ENCODE measurements at regions not wholly inside any gene's neighbourhood (a gene's known extent, or its start where the extent isn't known, plus 50 kb on each side); places are given as distances from the start of the nearest gene placed in this dataset.

DNA sequence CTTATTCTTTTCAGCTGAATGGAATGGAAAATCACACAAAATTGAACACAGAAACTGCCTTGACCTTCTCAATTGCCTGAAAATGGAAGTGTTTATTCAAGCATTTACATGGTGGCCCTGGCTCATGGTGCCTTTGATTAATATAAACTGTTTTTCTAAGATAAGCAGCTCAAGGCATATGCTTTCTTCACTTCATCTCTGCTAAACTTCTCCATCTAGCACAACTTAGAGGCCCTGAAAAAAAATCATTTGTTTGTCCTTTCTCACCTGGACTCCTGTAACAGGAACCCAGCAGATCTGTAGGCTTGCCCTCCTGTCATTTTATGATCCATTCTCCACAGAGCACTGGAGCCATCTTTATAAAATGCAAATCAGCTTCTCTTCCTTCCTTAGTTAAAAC is 117.5 kb upstream of the KRR1 start:
- ChIA-PET POLR2A (no interaction called here), CTCF (interaction anchor here (1.4 kb wide), 1 partner anchor 22 kb away, joined by 3 read pairs; no protein-coding TSS in a partner anchor)
- TF ChIP-seq JUND (IDR thresholded peaks at IDR 0.05) (no peak), FOSL2 (IDR thresholded peaks at IDR 0.05; ENCODE audit: borderline replicate concordance, low read depth) (no peak), EP300 (IDR thresholded peaks at IDR 0.05; ENCODE audit: borderline replicate concordance in 1 of 2, low read depth in 1 of 2, low read length in 1 of 2) (no peak), FOXM1 (IDR thresholded peaks at IDR 0.05; ENCODE audit: low read depth) (no peak), SIN3A (IDR thresholded peaks at IDR 0.05; ENCODE audit: borderline replicate concordance, low read depth, low read length) (no peak)
- TF ChIP-seq, protein P1, sequence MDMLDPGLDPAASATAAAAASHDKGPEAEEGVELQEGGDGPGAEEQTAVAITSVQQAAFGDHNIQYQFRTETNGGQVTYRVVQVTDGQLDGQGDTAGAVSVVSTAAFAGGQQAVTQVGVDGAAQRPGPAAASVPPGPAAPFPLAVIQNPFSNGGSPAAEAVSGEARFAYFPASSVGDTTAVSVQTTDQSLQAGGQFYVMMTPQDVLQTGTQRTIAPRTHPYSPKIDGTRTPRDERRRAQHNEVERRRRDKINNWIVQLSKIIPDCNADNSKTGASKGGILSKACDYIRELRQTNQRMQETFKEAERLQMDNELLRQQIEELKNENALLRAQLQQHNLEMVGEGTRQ (IDR thresholded peaks at IDR 0.05; ENCODE audit: borderline replicate concordance, low read depth, low read length): no peak
- TF ChIP-seq, protein P2, sequence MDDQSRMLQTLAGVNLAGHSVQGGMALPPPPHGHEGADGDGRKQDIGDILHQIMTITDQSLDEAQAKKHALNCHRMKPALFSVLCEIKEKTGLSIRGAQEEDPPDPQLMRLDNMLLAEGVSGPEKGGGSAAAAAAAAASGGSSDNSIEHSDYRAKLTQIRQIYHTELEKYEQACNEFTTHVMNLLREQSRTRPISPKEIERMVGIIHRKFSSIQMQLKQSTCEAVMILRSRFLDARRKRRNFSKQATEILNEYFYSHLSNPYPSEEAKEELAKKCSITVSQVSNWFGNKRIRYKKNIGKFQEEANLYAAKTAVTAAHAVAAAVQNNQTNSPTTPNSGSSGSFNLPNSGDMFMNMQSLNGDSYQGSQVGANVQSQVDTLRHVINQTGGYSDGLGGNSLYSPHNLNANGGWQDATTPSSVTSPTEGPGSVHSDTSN (IDR thresholded peaks at IDR 0.05): no peak
- no peak overlapping the region for H2AFZ ChIP-seq (ENCODE audit: low read depth)
- H3K9ac ChIP-seq: no peak overlapping the region
- H3K4me1 ChIP-seq (ENCODE audit: control insufficient read depth in 1 of 2, insufficient read depth in 2 of 2, low read depth in 1 of 2, low read length in 1 of 2): no peaks in the 10 kb centered on the region
- no peak overlapping the region for H3K4me2 ChIP-seq
- no peaks in the 10 kb centered on the region for H3K79me2 ChIP-seq (ENCODE audit: insufficient read depth)
- H3K36me3 ChIP-seq (replicated peaks in 1 of 2; ENCODE audit: control insufficient read depth in 1 of 2, insufficient read depth in 2 of 2, low read length in 1 of 2): no peaks in the 10 kb centered on the region
- DNase-seq: no peak
- no peaks in the 10 kb centered on the region for H3K9me3 ChIP-seq
- no peak overlapping the region for H3K27ac ChIP-seq (ENCODE audit: low read depth in 2 of 2, low read length in 1 of 2)
- no peaks in the 10 kb centered on the region for H3K9me2 ChIP-seq
- no peak overlapping the region for H3K4me3 ChIP-seq (ENCODE audit: low read depth in 2 of 2, low read length in 1 of 2)
- H3K27me3 ChIP-seq (ENCODE audit: insufficient read depth): no peaks in the 10 kb centered on the region
- H4K20me1 ChIP-seq (ENCODE audit: insufficient read depth): no peaks in the 10 kb centered on the region
- no peaks in the 10 kb centered on the region for H3F3A ChIP-seq (replicated peaks; ENCODE audit: insufficient read depth)

DNA sequence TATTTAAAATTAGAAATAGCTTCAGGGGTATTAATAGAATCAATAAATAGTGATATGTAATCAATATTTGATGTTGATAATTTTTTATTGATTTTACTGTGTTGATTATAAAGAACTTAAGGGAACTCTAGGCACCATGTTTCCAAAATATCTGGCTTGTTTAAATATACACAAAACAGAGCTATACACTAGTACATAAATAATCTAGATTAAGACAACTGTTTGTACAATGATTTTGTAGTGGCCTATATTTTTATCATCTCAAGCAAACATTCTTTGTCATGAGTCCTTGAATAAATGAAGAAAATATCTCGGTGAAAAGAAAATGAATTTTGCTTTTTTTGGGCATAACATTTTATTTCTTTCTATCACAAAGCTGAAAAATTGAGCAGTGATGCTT is 117.1 kb upstream of the KRR1 start:
- TF ChIP-seq TEAD4 (IDR thresholded peaks at IDR 0.05; ENCODE audit: borderline replicate concordance, insufficient read depth) (no peak), EP300 (IDR thresholded peaks at IDR 0.05; ENCODE audit: borderline replicate concordance in 1 of 2, low read depth in 1 of 2, low read length in 1 of 2) (no peak), MXI1 (IDR thresholded peaks at IDR 0.05; ENCODE audit: low read depth, low read length) (no peak), TCF12 (IDR thresholded peaks at IDR 0.05) (no peak), FOXM1 (IDR thresholded peaks at IDR 0.05; ENCODE audit: low read depth) (no peak), EZH2phosphoT487 (IDR thresholded peaks at IDR 0.05; ENCODE audit: borderline replicate concordance, low read depth) (no peak), CHD2 (IDR thresholded peaks at IDR 0.05; ENCODE audit: low read length, partially characterized antibody) (no peak), NFIC (IDR thresholded peaks at IDR 0.05; ENCODE audit: borderline replicate concordance) (no peak), RAD21 (IDR thresholded peaks at IDR 0.05; ENCODE audit: low read length) (no peak), MEF2A (IDR thresholded peaks at IDR 0.05; ENCODE audit: borderline replicate concordance, low read depth) (no peak), GABPA (IDR thresholded peaks at IDR 0.05; ENCODE audit: low read depth) (no peak), NRF1 (IDR thresholded peaks at IDR 0.05; ENCODE audit: low read depth, low read length) (no peak), FOSL2 (IDR thresholded peaks at IDR 0.05; ENCODE audit: borderline replicate concordance, low read depth) (no peak), SMC3 (IDR thresholded peaks at IDR 0.05; ENCODE audit: low read depth, low read length) (no peak)
- TF ChIP-seq, protein P3, sequence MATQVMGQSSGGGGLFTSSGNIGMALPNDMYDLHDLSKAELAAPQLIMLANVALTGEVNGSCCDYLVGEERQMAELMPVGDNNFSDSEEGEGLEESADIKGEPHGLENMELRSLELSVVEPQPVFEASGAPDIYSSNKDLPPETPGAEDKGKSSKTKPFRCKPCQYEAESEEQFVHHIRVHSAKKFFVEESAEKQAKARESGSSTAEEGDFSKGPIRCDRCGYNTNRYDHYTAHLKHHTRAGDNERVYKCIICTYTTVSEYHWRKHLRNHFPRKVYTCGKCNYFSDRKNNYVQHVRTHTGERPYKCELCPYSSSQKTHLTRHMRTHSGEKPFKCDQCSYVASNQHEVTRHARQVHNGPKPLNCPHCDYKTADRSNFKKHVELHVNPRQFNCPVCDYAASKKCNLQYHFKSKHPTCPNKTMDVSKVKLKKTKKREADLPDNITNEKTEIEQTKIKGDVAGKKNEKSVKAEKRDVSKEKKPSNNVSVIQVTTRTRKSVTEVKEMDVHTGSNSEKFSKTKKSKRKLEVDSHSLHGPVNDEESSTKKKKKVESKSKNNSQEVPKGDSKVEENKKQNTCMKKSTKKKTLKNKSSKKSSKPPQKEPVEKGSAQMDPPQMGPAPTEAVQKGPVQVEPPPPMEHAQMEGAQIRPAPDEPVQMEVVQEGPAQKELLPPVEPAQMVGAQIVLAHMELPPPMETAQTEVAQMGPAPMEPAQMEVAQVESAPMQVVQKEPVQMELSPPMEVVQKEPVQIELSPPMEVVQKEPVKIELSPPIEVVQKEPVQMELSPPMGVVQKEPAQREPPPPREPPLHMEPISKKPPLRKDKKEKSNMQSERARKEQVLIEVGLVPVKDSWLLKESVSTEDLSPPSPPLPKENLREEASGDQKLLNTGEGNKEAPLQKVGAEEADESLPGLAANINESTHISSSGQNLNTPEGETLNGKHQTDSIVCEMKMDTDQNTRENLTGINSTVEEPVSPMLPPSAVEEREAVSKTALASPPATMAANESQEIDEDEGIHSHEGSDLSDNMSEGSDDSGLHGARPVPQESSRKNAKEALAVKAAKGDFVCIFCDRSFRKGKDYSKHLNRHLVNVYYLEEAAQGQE (IDR thresholded peaks at IDR 0.05; ENCODE audit: low read depth, low read length): no peak
- TF ChIP-seq, protein P4, sequence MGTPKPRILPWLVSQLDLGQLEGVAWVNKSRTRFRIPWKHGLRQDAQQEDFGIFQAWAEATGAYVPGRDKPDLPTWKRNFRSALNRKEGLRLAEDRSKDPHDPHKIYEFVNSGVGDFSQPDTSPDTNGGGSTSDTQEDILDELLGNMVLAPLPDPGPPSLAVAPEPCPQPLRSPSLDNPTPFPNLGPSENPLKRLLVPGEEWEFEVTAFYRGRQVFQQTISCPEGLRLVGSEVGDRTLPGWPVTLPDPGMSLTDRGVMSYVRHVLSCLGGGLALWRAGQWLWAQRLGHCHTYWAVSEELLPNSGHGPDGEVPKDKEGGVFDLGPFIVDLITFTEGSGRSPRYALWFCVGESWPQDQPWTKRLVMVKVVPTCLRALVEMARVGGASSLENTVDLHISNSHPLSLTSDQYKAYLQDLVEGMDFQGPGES (IDR thresholded peaks at IDR 0.05; ENCODE audit: low read depth, low read length): no peak
- TF ChIP-seq, protein P5, sequence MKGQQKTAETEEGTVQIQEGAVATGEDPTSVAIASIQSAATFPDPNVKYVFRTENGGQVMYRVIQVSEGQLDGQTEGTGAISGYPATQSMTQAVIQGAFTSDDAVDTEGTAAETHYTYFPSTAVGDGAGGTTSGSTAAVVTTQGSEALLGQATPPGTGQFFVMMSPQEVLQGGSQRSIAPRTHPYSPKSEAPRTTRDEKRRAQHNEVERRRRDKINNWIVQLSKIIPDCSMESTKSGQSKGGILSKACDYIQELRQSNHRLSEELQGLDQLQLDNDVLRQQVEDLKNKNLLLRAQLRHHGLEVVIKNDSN (IDR thresholded peaks at IDR 0.05; ENCODE audit: borderline replicate concordance, low read depth): no peak
- Histone ChIP-seq H2AFZ (ENCODE audit: low read depth) (no peak overlapping the region), H4K20me1 (ENCODE audit: insufficient read depth) (no peaks in the 10 kb centered on the region), H3K9me3 (no peaks in the 10 kb centered on the region), H3K4me3 (ENCODE audit: low read depth in 2 of 2, low read length in 1 of 2) (no peak overlapping the region), H3K36me3 (replicated peaks in 1 of 2; ENCODE audit: control insufficient read depth in 1 of 2, insufficient read depth in 2 of 2, low read length in 1 of 2) (no peaks in the 10 kb centered on the region), H3K4me2 (no peak overlapping the region), H3K9ac (no peak overlapping the region), H3K27me3 (ENCODE audit: insufficient read depth) (no peaks in the 10 kb centered on the region), H3K9me2 (no peaks in the 10 kb centered on the region), H3K4me1 (ENCODE audit: control insufficient read depth in 1 of 2, insufficient read depth in 2 of 2, low read depth in 1 of 2, low read length in 1 of 2) (peaks cover 0 to 2% of the 10 kb centered on the region in 2 experiments; a peak in 1 of 4 replicates), H3K79me2 (ENCODE audit: insufficient read depth) (no peaks in the 10 kb centered on the region), H3F3A (replicated peaks; ENCODE audit: insufficient read depth) (no peaks in the 10 kb centered on the region), H3K27ac (ENCODE audit: low read depth in 2 of 2, low read length in 1 of 2) (no peak overlapping the region)
- WGBS (ENCODE audit: low lambda C conversion rate): 79% methylated on average over 1 of the region's 1 CpG
- CTCF ChIA-PET: interaction anchor here (0.8 to 1.4 kb wide), 3 partner anchors 22 to 408 kb away, joined by 3 to 4 read pairs (median 4); partner anchors contain the start of gene PHLDA1
- DNase-seq: no peak
- POLR2A ChIA-PET: no interaction called here
